ENCODE measurements at regions not wholly inside any gene's neighbourhood (a gene's known extent, or its start where the extent isn't known, plus 50 kb on each side); places are given as distances from the start of the nearest gene placed in this dataset.

GRCh38 chr2:217249121-217250012 lies 389.5 kb upstream of the TNP1 start:
- Histone ChIP-seq H3K79me2 (no peaks in the 10 kb centered on the region), H3K4me3 (ENCODE audit: low read depth, low read length) (no peak overlapping the region), H3K9ac (no peak overlapping the region), H3K4me2 (ENCODE audit: low read length) (no peak overlapping the region), H3K27ac (no peak overlapping the region), H3K4me1 (peaks cover 7% of the 10 kb centered on the region), H3K36me3 (ENCODE audit: control insufficient read depth, insufficient read depth, low read length) (no peaks in the 10 kb centered on the region), H2AFZ (no peak overlapping the region), H3K27me3 (ENCODE audit: control insufficient read depth, insufficient read depth, low read length) (no peaks in the 10 kb centered on the region), H3K9me3 (ENCODE audit: control insufficient read depth, low read length) (no peaks in the 10 kb centered on the region)
- TF ChIP-seq CTCF (IDR thresholded peaks at IDR 0.05): no peak

GRCh38 chr2:217248312-217248935 lies 388.6 kb upstream of the TNP1 start:
- H2AFZ ChIP-seq: peak overlapping the region; percentile 48
- peaks cover 7% of the 10 kb centered on the region for H3K4me1 ChIP-seq
- H3K9ac ChIP-seq: no peak overlapping the region
- H3K27me3 ChIP-seq (ENCODE audit: control insufficient read depth, insufficient read depth, low read length): no peaks in the 10 kb centered on the region
- H3K4me3 ChIP-seq (ENCODE audit: low read depth, low read length): no peak overlapping the region
- no peaks in the 10 kb centered on the region for H3K79me2 ChIP-seq
- H3K36me3 ChIP-seq (ENCODE audit: control insufficient read depth, insufficient read depth, low read length): no peaks in the 10 kb centered on the region
- no peak overlapping the region for H3K4me2 ChIP-seq (ENCODE audit: low read length)
- H3K9me3 ChIP-seq (ENCODE audit: control insufficient read depth, low read length): no peaks in the 10 kb centered on the region
- no peak for TF ChIP-seq CTCF (IDR thresholded peaks at IDR 0.05)
- H3K27ac ChIP-seq: no peak overlapping the region

- Histone ChIP-seq H3K36me3 (ENCODE audit: control insufficient read depth, insufficient read depth, low read length) (no peaks in the 10 kb centered on the region), H3K4me2 (ENCODE audit: low read length) (no peak overlapping the region)
These were observed 387.6 kb upstream of the TNP1 start for GRCh38 chr2:217247476-217247875.

GRCh38 chr2:217246108-217246507 lies 386.2 kb upstream of the TNP1 start:
- Histone ChIP-seq H3K27me3 (ENCODE audit: control insufficient read depth, insufficient read depth, low read length) (no peaks in the 10 kb centered on the region), H3K27ac (no peak overlapping the region)
- no peak for TF ChIP-seq CTCF (IDR thresholded peaks at IDR 0.05)

More at GRCh38 chr2:217247476-217247875, 387.6 kb upstream of the TNP1 start:
- H3K27me3 ChIP-seq (ENCODE audit: control insufficient read depth, insufficient read depth, low read length): no peaks in the 10 kb centered on the region
- no peaks in the 10 kb centered on the region for H3K79me2 ChIP-seq
- no peaks in the 10 kb centered on the region for H3K9me3 ChIP-seq (ENCODE audit: control insufficient read depth, low read length)
- no peak overlapping the region for H3K27ac ChIP-seq
- no peak overlapping the region for H3K4me3 ChIP-seq (ENCODE audit: low read depth, low read length)
- H3K4me1 ChIP-seq: peaks cover 7% of the 10 kb centered on the region
- no peak for TF ChIP-seq CTCF (IDR thresholded peaks at IDR 0.05)
- H2AFZ ChIP-seq: peak overlapping the region; percentile 6
- H3K9ac ChIP-seq: no peak overlapping the region

More at GRCh38 chr2:217246108-217246507, 386.2 kb upstream of the TNP1 start:
- H3K79me2 ChIP-seq: no peaks in the 10 kb centered on the region
- no peak overlapping the region for H2AFZ ChIP-seq
- H3K4me1 ChIP-seq: peaks cover 7% of the 10 kb centered on the region
- H3K9me3 ChIP-seq (ENCODE audit: control insufficient read depth, low read length): no peaks in the 10 kb centered on the region
- H3K36me3 ChIP-seq (ENCODE audit: control insufficient read depth, insufficient read depth, low read length): no peaks in the 10 kb centered on the region
- no peak overlapping the region for H3K9ac ChIP-seq
- H3K4me2 ChIP-seq (ENCODE audit: low read length): no peak overlapping the region
- no peak overlapping the region for H3K4me3 ChIP-seq (ENCODE audit: low read depth, low read length)
